ENCODE measurements at regions not wholly inside any gene's neighbourhood (a gene's known extent, or its start where the extent isn't known, plus 50 kb on each side); places are given as distances from the start of the nearest gene placed in this dataset.

DNA sequence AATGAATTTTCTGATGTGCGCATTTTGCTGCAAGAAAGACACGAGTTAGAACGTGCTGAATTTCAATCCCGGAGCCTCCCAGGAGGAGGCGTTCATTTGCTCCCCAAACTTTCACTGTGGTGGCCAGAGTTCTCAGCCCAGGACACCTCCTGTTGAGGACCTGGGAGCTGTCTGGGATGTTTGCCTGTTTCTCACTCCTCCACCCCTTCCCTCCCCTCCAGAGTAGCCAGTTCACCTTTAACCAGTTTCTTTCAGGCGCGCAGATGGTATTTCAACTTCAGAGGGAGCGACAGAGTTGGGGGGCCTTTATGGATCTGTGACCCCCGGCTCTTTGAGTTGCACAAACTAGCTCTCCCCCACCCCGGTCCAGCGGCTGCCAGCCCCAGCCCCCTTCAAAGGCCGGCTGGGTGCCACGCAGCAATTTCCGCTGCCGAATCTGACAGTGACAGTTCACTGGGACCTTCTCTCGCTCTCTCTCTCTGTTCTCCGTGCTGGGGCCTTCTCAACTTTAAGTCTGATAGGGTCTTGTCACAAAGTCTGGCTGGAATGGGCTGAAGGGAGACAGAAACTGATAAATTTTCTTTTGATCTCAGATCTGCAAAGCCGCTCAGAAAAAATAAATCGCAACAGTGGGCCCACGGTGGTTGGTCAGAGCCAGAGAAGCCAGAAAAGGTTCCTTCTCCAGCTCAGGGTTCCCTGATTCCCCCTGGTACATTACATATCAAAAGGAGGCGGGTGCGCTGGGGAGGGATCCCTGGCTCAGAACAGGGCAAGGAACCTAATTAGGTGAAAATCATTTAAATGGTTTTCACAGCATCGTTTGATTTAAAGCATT is 100.0 kb upstream of the STX18 start:
- DNase-seq (ENCODE audit: insufficient read length, low spot score) (no peak), FAIRE-seq (no peak)
- TF ChIP-seq, protein P1, sequence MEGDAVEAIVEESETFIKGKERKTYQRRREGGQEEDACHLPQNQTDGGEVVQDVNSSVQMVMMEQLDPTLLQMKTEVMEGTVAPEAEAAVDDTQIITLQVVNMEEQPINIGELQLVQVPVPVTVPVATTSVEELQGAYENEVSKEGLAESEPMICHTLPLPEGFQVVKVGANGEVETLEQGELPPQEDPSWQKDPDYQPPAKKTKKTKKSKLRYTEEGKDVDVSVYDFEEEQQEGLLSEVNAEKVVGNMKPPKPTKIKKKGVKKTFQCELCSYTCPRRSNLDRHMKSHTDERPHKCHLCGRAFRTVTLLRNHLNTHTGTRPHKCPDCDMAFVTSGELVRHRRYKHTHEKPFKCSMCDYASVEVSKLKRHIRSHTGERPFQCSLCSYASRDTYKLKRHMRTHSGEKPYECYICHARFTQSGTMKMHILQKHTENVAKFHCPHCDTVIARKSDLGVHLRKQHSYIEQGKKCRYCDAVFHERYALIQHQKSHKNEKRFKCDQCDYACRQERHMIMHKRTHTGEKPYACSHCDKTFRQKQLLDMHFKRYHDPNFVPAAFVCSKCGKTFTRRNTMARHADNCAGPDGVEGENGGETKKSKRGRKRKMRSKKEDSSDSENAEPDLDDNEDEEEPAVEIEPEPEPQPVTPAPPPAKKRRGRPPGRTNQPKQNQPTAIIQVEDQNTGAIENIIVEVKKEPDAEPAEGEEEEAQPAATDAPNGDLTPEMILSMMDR (IDR thresholded peaks at IDR 0.05; ENCODE audit: insufficient read depth, missing control alignments) = no peak

DNA sequence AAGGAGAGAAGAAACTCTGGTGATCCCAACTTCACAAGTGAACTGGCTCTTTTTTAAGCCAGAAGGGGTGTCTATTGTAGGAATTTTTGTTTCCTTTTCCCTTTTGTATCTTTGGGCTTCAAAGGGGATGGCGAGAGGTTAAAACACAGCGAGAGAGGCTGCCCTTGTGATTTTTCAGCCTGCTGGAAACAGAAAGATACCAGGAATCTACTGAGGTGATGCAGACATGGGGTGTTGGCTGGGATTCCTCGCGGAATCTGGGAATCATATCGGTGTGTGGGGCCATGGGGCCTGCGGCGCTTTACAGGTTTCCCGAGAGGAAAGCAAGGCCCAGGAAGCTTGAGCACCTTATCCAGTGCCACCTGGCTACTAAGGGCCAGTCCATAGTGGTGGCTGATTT is 99.4 kb upstream of the STX18 start:
- DNase-seq (ENCODE audit: insufficient read length, low spot score) (no peak), FAIRE-seq (no peak)
- TF ChIP-seq, protein P1 (IDR thresholded peaks at IDR 0.05; ENCODE audit: insufficient read depth, missing control alignments) = no peak

DNA sequence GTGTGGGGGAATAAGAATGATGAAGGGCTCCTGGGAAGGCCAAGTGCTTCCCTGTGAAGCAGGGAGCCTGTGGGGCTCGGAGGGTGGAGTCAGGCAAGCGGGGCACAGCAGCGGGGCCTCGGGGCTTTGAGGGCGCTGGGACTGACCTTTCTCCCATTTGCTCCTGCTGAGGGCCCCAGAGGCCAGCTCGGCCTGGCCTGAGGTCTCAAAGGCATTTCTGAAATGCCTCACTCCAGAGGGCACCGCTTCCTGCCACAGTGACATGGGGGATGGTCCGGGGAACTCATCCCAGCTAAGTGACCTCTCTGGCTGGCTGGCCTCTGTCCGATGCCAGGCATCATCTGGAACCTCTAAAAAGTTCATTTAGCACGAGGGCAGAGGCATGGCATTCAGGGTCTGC is 98.8 kb upstream of the STX18 start:
- TF ChIP-seq, protein P1 (IDR thresholded peaks at IDR 0.05; ENCODE audit: insufficient read depth, missing control alignments) = no peak
- FAIRE-seq (no peak), DNase-seq (ENCODE audit: insufficient read length, low spot score) (no peak)

DNA sequence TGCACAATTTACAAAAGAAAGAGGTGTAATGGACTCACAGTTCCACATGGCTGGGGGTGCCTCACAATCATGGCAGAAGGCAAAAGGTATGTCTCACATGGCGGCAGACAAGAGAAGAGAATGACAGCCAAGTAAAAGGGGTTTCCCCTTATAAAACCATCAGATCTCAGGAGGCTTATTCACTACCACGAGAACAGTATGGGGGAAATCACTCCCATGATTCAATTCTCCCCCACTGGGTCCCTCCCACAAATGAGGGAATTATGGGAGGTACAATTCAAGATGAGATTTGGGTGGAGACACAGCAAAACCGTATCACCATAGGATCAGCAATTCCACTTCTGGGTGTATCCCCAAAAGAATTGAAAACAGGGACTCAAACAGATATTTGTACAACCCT is 97.5 kb upstream of the STX18 start:
- FAIRE-seq (no peak), DNase-seq (ENCODE audit: insufficient read length, low spot score) (no peak)
- TF ChIP-seq, protein P1 (IDR thresholded peaks at IDR 0.05; ENCODE audit: insufficient read depth, missing control alignments) = no peak

DNA sequence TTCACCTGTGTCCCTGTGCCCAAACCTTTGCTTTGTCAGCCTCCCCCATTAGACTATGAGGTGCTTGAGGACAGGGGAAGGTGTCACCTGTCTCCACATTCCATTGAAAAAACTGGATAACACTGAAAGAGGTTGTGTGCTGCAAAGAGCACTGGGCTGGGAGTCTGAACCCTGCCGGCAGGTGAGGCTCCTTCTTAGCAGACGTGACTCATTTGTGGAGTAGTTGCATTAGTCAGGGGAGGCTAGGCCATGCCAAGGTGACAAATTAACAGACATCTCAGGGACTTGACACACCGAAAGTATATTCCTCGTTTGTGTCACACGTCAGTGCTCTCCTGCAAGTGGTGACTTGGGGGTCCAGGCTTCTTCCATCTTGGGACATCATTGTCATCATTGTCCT is 95.9 kb upstream of the STX18 start:
- DNase-seq (ENCODE audit: insufficient read length, low spot score) = no peak
- FAIRE-seq = no peak
- TF ChIP-seq, protein P1 (IDR thresholded peaks at IDR 0.05; ENCODE audit: insufficient read depth, missing control alignments) = no peak

DNA sequence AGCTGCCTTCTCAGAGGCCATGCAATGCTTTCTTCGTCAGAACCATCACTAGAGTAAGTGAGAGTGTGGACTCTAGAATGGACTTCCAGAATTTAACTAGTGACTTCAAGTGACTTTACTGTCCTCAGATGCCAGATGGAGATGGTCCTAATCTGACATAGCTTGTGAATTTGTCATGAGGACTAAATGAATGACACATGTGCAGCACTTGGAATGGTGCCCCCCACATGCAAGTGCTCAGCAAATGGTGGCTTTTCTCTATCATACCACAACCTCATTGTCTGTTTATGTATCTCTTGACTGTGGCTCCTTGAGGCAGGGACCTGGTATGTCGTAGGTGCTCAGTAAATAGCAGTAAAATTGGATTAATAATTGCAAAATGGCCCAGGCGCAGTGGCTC is 91.6 kb upstream of the STX18 start:
- FAIRE-seq (no peak), DNase-seq (ENCODE audit: insufficient read length, low spot score) (no peak)

DNA sequence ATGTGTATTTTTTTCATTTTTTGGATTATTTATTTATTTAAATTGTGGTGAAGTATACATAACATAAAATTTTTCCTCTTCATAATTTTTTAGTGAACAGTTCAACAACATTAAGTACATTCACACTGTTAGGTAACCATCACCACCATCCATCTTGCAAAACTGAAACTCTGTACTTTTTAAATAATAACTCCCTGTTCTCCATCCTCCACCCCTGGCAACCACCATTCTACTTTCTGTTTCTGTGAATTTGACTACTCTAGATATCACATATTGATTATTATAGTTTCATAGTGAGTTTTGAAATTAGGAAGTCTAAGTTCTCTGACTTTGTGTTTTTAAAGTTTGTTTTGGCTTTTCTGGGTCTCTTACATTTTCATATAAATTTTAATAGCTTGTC is 89.3 kb upstream of the STX18 start:
- no peak for FAIRE-seq
- TF ChIP-seq, protein P1 (IDR thresholded peaks at IDR 0.05; ENCODE audit: insufficient read depth, missing control alignments) = no peak
- no peak for DNase-seq (ENCODE audit: insufficient read length, low spot score)

More for the DNA sequence above, 91.6 kb upstream of the STX18 start:
- TF ChIP-seq, protein P1 (IDR thresholded peaks at IDR 0.05; ENCODE audit: insufficient read depth, missing control alignments) = no peak
